Left cardiac atrium (tissue), 4 donors: ENCODE measurements at regions not wholly inside any gene's neighbourhood (a gene's known extent, or its start where the extent isn't known, plus 50 kb on each side); places are given as distances from the start of the nearest gene placed in this dataset.

Experiments used
- ATAC-seq, 2 donors: fragments of 200-7000 bp; cut with Tn5 transposase; one replicate each; pipeline ENCODE4 v1.9.1; 2020; ENCODE audit warnings: mild to moderate bottlenecking in 2 of 2, moderate library complexity in 2 of 2
- DNase-seq: peaks from one replicate; pipeline ENCODE4 v3.0.0-alpha.2; 2020
- intact Hi-C, 2 donors: fragments of 100-400 bp; cut with DNase I; formaldehyde crosslinking; loops; one replicate each; pipeline versions ENCODE4 v1.14.1 to v1.15.1; 2022 to 2023
- donor health status: DM: no; HTN: yes; CAD: no.
- donor health status: DM: no; HTN: yes; CAD: no; lungs with severe emphysema.
- donor health status: DM: yes; HTN: yes; CAD: no.
- donor health status: Dilated cardiomyopathy.

DNA sequence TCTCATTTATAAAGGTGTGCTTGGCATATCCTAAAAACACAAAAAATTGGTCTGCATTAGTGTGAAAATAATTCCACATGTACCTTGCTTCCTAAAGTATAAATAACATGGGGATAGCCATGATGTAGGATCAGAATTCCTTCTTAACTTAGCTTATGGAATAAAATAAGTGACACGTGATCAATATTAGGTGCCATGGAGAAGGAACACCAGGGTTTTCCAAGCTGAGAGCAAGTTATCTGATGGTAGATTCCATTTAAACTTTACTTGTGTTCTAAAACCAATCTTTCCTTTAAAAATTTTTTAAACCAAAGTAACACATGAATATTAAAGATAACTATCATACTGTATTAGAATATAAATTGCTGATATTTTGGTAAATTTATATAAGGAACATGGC lies 300.5 kb downstream of the ZPLD1 start:
- ATAC-seq (no peak), DNase-seq (no peak)
- intact Hi-C loops = no loop called here

DNA sequence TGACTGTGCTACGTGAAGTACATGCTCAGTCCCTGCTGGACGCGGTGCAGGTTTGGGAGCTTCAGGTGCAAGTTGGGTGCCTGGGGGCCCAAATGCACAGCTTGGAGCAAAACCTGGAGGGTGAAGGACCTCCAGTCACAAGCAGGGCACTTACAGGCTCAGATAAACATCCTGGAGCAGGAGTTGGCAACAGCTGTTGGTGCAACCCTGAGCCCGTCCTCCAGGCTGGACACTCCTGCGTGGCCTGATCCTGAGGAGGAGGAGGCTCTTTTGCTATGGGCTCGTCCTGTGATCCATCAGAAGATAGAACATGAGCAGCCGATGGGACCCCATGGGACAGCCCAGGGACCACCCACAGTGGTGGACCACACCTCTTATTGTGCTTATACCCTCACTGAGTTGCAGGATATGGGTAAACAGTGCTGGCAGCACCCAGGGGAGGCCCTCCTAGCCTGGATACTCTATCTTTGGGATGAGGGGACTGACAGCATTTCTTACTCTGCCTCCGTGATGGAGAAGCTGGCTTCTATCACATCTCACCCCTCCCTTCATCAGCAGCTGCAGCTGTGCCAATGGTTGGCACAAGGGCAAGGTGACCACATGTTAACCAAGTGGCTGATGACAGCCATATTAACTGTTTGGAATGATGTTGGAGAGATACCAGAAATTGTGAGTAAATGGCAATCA lies 301.6 kb downstream of the ZPLD1 start:
- ATAC-seq = peak; percentile 91 to 92
- intact Hi-C loops = no loop called here
- no peak for DNase-seq

DNA sequence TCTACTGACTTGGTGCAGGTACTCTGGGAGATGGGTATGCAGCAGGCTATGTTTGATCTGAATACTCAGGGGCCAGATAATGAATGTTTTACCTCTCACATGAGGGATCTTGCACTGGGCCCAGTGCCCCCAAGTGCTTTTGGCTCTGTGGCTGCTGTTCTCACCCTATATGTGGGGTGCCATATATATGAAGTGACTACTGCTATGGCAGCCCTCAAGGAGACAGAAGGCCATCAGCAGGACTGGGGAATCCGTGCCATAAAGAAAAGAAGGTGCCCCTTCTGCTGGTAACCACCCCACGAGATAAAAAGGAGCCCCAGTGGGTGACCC lies 302.1 kb downstream of the ZPLD1 start:
- DNase-seq (no peak), ATAC-seq (peak in 1 of 2 donors; percentile 42)
- intact Hi-C loops = no loop called here

DNA sequence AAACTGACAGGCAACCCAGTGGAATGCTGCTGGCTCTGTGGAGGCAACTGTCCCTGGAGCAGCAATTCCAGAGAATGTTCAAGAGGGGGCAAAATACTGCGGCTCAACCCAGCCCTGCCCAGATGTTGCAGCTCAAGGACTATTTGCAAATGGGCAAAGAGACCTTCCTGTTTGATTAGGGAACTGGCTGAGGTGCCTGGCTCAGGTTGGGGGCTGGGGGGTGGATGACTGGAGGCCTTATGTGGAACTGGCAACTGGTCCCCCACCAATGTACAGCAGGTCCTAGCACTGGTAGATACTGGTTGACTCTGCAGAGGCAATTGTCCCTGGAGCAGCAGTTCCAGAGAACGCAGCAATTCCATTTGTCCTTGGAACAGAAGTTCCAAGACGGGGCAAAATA lies 302.5 kb downstream of the ZPLD1 start:
- DNase-seq (no peak), ATAC-seq (peak in 1 of 2 donors; percentile 24)
- intact Hi-C loops = no loop called here

DNA sequence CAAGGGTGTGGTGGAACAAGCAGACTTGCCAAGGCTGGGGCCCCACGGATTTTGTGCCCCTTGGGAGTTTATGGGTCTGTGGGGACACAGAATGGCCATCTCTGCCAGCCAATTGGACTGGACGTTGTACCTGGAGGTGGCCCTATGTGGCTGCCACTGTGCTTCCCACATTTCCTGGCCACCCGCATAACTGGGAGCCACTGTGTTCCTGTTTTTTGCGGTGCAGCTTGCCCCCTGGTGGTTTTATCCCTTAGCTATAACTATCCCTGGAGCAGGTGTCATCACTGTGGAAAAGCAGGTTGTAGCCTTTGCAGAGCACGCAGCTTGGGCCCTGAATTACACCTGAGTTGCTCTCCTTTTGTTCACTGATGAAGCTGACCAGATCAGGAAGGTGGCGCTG lies 306.3 kb downstream of the ZPLD1 start:
- DNase-seq = no peak
- peak in 1 of 2 donors; percentile 29 for ATAC-seq
- intact Hi-C loops = loop anchor here (5.0 to 10.0 kb wide), 2 partner anchors 69 to 506 kb away; no protein-coding TSS in a partner anchor

DNA sequence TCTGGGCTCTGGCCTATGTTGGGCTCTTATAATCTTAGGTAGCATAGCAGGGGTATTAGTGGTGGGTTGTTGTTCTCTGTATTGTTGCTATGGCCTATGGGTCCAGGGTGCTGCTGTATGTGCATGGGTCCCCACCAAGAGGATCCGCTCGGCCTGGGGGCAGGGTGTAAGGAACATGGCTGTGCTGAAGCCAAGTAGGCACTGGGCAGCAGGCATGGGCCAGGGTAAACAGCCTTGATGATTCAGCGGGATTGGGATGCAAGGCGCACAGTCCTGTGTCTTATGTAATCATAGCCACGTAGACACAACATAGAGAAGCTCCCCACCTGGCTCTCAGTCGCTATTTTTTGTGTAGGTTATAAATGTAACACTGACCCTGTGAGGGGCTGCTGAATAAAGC lies 306.9 kb downstream of the ZPLD1 start:
- no peak for DNase-seq
- ATAC-seq = no peak
- intact Hi-C loops = loop anchor here (5.0 to 10.0 kb wide), 2 partner anchors 69 to 507 kb away; no protein-coding TSS in a partner anchor

DNA sequence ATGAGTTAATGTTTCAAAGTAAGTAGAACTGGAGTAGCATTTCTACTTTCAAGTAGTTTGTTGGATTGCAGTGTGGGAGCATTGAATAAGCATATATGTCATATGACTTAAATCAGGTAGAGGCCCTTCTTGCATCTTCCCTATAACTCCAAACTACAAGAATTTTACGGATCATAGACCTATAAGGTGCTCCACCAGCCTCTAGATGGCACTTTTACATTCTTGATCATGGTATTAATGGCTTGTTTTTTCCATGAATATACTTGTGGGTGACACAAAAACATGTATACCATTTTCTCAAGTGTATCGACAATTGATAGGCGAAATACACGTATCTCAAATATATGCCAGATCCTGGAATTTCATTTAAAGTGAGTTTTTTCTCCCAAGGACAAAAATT lies 311.1 kb downstream of the ZPLD1 start:
- intact Hi-C loops = loop anchor here in 1 of 2 donors (10.0 kb wide), 1 partner anchor 511 kb away; no protein-coding TSS in a partner anchor

DNA sequence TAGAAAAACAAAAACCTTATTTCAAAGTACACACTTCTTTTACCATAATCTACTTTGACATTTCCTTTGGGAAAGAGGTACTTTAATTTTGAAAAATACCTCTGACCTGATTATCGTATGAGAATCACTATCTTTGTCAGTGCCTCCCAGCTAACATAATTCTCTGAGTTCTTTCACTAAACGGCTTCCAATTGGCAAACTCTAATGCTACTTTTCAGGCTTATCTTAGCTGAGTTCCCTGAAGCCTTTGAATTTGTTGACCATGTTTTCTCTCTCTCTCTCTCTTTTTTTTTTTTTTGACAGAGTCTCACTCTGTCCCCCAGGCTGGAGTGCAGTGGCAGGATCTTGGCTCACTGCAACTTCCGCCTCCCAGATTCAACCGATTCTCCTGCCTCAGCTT lies 312.8 kb downstream of the ZPLD1 start:
- intact Hi-C loops = loop anchor here in 1 of 2 donors (10.0 kb wide), 1 partner anchor 513 kb away; no protein-coding TSS in a partner anchor
- ATAC-seq (peak in 1 of 2 donors; percentile 44), DNase-seq (no peak)

More for the DNA sequence above, 311.1 kb downstream of the ZPLD1 start:
- ATAC-seq (no peak), DNase-seq (no peak)

DNA sequence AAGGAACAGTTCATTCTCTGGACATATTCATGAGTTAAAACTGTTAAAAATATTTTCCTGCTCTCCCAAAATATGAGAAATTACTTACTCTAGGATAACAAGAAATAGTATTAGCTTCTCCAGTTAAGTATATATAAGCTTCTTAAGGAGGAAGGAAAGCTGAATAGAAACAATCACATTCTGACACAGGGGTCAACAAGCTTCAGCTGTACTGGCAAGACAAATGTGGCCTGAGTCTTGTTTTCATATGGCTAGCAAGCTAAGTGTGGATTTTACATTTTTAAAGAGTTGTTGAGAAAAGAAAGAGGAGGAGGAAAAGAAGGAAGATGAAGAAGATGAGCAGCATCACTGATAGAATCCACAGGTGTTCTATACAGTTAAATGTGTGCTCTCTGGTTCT lies 313.8 kb downstream of the ZPLD1 start:
- no peak for ATAC-seq
- intact Hi-C loops = loop anchor here in 1 of 2 donors (10.0 kb wide), 1 partner anchor 514 kb away; no protein-coding TSS in a partner anchor
- no peak for DNase-seq

DNA sequence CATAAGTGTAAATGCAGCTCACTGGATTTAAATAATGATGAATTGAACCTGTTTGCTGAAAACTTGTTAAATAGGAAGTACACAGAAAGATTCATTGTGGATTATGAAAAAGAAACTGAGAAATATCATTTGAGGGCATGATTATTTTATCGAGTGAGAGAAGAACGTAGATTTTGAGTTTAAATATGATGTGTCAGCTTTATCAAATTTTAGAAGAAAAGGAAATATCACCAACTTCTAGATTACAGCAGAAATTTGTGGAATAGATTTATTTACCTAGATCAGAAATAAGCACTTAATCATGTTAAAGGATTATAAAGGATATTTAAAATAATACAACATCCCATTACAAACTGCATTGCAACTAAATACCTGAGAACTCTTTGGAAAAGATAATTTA lies 315.5 kb downstream of the ZPLD1 start:
- no peak for DNase-seq
- intact Hi-C loops = no loop called here
- no peak for ATAC-seq

DNA sequence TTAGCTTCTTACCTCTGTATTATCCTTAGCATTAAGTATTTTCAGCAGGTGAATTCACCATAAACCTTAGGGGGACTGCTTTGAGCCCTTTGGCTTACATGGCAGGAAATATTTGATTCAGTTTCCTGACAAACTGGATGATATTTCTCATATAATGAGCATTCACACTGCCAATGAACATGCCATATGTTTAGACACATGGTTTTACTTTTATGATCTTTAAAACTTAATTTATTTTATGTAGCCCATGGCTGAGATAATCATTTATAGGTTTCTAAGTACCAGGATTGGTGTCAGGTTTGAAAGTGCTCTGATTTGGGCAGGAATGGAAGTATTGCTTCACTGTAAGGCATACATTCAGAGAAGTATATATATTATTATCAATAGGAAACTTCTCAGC lies 319.1 kb downstream of the ZPLD1 start:
- ATAC-seq (no peak), DNase-seq (no peak)
- intact Hi-C loops = no loop called here

DNA sequence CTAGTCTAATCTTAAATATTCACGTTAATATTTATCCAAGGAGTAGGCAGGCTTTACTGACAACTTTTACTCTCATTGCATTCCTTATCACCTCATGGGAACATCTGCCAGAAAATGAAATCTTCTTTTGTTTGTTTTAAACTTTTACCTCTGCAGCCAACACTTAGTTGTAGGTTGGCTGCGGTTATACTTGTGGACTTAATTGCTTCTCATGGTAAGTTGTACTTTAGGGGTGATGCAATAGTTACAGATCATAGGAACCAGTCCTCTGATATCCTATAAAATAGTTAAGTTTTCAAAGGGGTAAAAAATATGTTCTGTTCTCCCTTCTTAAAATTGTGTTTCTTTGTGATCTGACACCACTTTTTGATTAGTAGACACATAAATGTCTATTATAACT lies 321.9 kb downstream of the ZPLD1 start:
- intact Hi-C loops = no loop called here
- ATAC-seq (no peak), DNase-seq (no peak)

DNA sequence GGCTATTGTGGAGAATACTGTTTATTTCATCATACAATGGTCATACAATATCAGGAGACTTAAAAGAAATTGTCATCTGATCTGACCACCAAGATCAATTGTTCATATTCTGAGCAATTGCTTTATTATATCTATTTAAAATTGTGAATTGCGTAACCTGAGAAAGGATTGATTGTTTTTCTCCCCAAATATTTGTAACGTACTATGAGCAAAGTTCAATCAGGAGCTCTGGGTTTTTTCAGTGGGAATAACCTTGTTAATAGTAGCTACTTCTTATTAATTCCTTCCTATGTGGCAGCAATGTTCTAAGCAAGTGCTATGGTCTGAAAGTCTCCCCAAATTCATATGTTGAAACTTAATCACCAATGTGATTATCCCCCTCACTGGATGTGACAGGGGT lies 323.1 kb downstream of the ZPLD1 start:
- intact Hi-C loops = no loop called here
- DNase-seq = no peak
- no peak for ATAC-seq

DNA sequence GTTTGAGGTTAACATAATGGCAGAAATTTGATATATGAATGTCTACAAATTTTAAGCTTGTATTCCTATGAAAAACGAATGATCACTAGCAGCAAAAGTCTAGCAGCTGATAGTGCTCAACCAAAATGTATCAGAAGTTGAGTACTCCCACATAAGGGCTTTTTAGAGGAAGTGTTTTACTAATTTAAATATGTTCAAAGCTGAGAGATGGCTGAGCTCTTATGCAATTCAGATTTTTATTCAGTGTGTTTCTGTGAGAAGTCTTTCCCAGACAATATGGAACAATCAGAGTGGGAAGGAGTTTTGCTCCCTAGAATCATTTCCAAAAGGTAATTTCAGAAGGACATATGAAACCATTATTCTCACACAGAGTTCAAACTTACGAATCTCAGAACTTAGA lies 327.0 kb downstream of the ZPLD1 start:
- ATAC-seq (no peak), DNase-seq (no peak)
- intact Hi-C loops = no loop called here

DNA sequence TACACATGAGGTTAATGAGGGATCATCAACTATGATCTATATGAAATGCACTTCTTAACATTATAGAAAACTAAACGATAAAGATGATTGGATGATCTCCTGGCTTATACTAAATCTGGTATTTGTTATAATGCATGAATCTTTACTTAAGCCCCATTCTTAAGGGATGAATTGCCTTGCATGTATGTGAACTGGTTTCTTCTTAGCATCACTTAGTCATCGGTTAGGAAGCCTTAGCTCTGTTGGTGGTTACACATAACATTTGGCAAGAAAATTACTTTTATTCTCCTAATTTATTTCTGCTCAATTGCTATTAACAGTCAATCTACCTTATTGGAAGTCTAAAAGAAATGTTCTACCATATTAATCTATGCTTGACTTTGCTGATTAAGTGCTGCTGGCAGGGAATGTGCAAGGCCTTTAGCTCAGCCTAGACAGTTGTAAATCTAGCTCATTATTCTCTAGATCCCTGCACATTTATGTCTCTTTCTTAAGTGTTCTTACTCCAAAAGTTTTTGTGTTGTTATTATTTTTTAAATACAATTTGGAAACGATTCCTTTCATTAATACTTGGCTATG lies 356.0 kb downstream of the ZPLD1 start:
- intact Hi-C loops = no loop called here
- no peak for ATAC-seq

DNA sequence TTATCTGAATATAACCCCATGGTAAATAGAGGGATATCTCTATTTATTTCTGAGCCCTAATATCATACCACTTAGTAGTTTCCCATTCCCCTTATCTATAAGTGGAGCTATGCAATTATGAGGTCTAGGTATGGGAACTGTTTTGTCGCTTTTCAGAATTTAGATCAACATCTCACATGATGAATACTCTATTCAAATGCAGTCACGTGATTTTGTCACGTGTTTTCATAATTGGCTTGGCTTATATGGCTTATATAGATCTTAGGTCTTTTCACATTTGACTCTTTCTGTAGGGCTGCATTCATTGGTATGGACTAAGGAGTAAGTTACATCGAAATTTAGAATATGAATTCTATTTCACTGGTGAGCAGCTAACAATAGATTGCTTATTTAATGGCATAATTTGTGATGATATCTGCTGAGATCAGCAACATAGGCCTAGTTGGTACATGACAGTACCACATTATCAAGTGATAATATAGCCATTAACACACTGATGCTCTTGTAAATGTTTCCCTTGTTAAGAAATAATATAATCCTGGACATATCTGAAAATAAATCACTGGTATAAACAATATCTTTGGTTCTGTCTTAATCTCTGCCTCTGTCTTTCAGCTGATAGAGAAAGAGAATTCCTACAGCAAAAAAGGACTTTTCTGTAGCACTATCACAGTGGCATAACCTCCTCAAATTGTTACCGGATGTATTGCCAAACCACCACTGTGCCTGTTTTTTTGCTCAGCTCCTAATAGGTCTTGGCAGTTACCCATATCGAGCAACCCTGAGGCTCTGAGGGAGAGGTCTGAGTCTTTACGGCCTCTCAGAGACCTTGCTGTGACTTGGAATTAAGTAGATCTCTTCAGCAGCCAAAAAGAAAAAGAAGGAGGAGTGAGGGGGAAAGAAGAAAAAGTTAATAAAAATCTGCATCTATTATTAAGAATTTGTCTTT lies 357.1 kb downstream of the ZPLD1 start:
- no peak for ATAC-seq
- intact Hi-C loops = no loop called here
- DNase-seq = no peak

More for the DNA sequence above, 356.0 kb downstream of the ZPLD1 start:
- no peak for DNase-seq

DNA sequence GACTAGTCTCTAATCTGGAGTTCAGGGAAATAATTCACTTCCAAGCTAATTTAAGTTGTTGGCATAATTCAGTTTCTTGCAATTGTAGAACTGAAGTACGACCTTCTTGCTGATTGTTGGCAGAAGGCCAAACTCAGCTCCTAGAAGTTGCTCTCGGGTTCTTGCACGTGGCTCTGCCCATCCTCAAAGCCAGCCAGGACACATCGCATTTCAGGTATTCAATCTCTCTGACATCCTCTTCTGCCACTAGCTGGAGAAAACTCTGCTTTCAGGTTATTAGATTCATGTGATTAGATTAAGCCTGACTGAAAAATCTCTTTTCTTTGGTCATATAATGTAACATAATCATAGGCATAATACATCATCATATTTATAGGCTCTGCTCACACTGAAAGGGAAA lies 362.0 kb downstream of the ZPLD1 start:
- ATAC-seq (no peak), DNase-seq (no peak)
- intact Hi-C loops = no loop called here

DNA sequence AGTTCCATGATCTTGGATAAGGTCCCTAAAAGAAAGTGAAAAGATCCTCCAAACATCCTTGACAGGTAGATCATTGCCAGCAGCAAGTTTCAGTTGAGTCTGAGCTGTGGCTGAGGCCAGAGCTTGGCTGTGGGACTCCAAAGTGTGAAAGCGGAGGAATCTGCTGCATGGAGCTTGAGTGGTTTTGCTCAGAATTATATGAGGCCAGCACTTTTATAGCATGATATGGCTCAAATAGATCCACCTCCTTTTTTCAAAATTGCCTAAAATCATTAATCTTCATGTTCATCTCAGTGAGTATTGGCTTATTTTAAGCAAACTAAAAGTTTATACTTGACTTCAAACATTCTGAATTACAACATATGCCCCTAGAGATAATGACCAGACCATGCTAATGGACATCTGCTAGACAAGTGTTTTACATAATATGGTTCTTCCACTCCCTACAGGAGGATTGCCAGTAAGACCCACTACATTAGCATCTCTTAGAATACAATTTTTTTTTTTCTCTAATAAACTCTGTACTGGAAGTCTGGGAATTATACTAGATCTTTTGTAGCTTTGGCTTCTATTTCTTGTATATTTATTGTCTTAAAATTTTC lies 368.1 kb downstream of the ZPLD1 start:
- ATAC-seq = no peak
- no peak for DNase-seq
- intact Hi-C loops = no loop called here

DNA sequence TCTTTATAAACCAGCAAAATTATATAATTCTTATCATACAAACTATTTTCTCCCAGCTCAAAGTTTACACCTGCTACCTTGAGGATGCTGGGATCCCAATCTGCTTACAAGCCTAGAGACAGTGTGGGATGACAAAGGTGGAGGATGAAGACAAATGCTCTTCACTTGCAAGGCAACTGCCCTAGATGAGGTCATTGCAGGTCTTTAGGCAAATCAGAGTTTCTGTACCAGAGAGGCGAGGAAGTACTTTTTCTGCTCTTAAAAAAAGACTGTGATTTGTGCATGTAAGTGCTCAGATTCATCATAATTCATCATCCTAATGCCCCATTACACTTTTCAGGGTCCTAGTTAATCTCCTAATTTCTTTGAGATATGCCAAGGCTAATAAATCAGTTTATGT lies 376.1 kb downstream of the ZPLD1 start:
- DNase-seq = no peak
- intact Hi-C loops = no loop called here
- ATAC-seq = no peak

DNA sequence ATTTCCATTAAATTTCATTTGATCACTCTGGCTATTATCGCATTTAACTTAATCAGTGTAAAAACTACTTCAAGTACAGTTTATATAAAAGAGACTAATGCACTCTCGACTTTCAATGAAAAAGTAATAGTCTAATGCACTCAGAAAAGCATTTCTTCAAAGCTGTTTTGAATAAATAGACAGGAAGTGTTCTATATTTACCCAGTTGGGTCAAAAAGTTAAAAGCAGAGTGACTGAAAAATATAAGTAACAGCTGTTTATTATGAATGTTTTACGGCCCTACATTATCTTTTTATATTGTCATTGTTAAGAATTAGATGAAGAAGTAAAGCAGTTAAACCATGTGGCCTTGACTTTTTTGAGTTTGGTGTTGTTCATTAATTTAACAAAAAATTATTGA lies 391.8 kb downstream of the ZPLD1 start:
- intact Hi-C loops = no loop called here
- no peak for ATAC-seq
- DNase-seq = no peak
